HG02798 (cell line): ENCODE measurements at regions not wholly inside any gene's neighbourhood (a gene's known extent, or its start where the extent isn't known, plus 50 kb on each side); places are given as distances from the start of the nearest gene placed in this dataset.
"Not testable (repeated sequence)": the region's sequence is repeated elsewhere in the genome, so short reads cannot be mapped to it uniquely, and the experiment has no call there.

Experiments
- ATAC-seq: cut with Tn5 transposase; IDR thresholded peaks from one replicate; pipeline ENCODE4 v1.9.1; 2021; ENCODE audit warnings: mild to moderate bottlenecking; ENCODE audit not compliant: unreplicated experiment, poor library complexity

DNA sequence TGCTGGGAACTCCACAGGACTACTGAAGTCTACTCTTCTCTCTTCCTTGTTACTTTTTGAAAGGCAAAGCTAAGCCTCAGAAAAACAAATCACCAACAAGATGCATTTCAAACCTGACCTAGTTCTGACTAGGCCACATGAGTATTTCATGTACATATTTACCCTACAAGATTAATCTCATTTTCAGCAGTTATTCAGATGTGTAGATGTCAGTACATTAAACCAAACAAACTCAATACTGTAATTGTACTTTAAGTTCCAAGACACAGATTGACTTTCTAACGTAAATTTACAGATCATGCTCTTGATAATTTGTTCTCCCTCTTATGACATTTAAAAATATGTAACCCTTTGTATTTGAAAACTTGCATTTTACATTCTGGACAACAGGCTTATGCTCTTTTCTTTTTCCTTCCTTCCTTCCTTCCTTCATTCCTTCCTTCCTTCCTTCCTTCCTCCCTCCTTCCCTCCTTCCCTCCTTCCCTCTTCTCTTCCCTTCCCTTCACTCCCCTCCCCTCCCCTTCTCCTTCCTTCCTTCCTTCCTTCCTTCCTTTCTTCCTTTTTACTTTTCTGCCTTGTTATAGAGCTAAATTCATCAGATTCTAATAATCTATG lies 1653.4 kb downstream of the EFNA5 start:
- ATAC-seq, result no peak

DNA sequence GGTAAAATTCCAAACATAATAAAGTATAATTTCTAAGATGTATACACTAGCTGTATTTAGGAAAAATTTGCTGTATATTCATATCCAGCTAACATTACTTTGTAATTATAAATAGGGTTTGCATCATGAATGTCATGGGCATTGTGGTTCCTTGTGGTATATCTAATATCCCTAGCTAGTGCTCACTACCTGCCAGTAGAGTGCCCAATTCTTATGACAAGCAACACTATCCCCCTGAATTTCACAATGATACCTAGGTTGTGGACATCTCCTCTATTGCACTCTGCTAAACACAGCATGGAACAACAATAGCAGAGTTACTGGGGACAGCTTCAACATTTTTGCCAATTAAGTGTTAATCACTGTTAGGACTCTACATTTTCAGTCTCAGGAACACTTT lies 1656.5 kb downstream of the EFNA5 start:
- no peak for ATAC-seq

DNA sequence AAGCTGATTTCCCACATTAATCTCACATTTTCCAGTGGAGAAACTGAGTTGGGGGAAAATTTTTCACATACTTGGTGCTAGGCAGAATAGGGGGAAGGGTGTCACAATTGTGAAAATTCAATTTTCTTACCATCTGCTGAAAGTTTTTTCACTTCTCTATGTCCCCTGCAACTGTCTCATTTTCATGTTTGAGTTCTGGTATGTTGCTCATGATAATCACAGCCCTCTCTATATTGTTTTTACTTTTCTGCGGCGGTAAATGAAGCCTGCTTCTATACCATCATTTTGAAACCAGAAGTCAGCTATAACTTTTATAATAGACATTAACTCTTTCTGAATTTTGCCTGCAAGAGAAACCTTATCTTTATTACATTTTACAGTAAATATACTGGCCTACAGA lies 1664.5 kb downstream of the EFNA5 start:
- no peak for ATAC-seq

DNA sequence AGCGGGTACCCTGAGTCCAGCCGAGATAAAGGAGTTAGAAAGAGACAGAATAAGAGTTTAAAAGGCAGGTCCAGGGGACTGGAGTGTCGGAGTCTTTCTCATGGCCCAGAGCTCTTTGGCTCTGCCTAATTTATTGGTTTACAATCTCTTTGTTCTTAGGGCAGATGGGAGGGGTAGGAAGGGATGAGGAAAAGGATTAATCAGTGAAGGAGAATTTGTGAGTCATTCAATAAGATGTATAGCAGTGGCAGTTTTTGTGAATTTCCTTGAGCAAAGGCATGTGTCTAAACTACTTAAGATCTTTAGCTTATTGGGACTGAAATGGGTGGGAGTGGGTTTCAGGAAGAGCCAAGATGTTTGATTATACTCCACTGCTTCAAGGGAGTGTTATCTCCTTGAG lies 1671.7 kb downstream of the EFNA5 start:
- ATAC-seq, result not testable (repeated sequence)

DNA sequence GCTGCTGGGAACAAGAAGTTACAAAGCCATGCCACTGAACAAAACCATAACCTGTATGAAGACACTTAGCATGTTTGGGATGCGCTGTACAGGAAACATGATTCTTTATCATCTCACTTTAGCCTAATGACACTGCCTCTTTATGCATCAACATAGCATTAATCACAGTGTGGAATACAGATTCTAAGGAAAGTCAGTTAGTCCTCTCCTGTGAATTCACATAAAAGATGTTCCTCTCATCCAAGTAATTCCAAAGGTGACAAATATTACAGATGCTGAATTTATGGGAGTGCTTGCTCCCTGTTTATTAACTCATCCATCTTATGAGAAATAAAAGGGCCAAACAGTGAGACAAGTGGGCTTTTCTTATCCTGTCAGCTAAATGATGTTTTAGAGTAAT lies 1677.7 kb downstream of the EFNA5 start:
- ATAC-seq, result no peak

DNA sequence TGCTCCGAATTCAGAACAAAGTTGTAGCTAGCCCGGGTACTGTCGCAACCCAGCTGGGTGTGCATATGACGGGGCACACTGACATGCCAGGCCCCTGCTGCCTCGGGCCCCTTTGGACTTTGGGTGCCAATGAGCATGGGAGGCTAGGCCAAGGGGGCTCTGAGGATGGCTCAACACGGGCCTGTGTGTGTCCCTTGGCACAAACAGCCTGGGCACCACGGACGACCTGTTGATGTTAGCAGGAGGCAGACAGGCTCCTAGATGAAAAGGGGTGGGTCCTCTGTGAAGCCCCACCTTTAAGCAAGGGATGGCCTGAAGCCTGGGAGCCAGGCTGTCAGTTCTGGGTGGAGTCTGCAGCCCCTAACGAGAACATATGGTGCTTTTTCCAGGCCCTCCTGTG lies 1688.2 kb downstream of the EFNA5 start:
- no peak for ATAC-seq

DNA sequence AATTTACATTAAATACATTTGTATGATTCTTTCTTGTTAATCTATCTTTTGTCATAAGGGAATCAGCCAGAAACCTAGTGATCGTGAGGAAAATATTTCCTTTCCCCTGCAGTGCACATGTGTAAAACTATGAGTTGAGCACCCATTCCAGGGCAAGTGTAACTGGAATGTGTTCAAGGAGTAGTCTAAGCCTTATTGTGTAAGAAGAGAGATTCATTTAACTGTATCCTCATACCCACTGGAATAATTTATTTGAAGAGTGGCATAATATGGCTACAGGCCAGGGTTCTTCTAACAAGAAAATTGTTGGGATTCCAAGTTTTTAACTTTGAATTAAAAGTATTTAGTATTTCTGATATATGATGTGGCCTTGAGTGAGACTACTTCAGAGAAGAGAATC lies 1692.7 kb downstream of the EFNA5 start:
- ATAC-seq, result no peak

DNA sequence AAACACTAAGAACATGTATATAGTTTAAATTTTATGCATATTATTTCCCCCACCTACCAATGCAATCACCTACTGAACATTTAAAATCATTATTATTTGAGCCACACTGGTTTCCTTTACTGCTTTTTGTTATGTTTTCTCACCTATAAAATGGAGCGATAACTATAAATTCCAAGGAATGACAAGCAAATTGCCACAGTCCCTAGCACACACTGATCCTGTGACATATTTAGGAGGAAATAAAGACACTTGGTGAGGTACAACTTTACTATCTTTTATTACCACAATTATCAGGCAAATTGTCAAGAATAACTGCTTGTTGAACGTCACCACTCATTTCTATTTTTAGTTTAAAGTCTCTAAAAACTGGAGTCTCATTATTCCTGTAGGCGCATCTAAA lies 1693.6 kb downstream of the EFNA5 start:
- ATAC-seq, result no peak

DNA sequence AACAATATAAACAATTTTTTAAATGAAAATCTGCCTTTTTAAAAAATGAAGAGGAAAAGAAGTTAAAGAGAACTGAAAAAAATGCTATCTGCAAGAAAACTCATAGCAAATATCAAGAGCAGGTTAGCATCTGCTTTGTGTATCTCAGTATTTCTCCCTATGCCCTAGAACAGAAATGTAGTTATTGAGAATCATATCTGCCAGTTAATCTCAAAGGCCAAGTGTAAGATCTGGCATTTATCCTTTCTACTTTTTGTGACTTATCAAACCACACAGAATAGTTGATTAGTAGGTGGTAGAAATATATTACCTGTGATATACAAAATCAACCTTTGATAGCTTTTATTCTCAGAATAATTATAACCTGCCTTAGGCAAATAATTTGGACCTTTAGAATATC lies 1699.8 kb downstream of the EFNA5 start:
- no peak for ATAC-seq

DNA sequence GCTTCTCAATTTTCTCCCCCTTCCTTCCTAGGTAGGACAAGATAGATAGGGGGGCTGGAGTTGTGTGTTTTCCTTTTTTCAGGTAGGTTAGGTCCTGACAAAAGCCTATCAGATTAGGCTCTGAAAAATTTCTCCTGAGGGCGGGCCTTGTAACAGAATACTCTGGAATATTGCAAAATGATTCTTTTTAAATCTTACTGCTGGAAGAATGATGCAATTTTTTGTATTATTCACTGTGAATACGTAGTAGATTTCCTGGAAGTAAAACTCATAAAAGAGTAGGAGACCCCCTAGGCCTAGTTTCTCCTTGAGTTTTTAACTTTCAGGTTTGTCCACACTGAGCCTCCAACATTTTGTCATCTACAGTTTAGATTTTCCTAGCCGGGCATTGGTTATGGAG lies 1701.8 kb downstream of the EFNA5 start:
- ATAC-seq, result no peak

DNA sequence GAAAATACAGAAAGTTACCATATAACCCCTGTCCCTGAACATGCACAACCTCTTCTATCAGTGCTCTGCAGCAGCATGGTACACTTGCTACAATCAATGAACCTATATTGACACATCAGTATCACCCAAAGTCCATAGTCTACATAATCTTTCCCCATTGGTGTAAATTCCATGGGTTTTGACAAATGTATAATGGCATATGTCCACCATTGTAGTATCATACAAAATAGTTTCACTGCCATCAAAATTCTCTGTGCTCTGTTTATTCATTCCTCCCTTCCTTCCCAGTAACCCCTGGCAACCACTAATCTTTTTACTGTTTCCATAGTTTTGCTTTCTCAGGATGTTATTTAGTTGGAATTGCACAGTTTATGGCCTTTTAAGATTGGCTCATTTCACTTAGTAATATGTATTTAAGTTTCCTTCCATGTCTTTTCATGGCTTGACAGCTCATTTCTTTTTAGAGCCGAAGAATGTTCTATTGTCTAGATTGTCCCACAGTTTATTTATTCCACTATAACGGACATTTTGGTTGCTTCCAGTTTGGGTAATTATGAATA lies 1707.0 kb downstream of the EFNA5 start:
- no peak for ATAC-seq

DNA sequence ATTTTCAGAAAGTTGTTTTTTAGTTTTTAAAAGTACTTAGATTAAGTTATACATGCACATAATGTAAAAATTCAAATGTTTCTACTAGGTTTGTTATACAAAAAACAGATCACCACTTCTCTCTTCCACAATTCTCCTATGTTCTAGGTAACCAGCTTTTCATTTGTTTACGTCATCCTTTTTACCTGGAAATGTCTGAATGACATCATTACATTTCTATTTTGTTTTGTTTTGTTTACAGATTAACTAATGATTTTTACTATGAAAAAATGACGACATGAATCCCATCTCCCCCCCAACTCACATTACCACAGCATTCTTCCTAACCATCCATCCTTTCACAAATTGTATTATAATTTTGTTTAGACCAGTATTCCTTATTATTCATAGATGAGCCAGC lies 1709.2 kb downstream of the EFNA5 start:
- no peak for ATAC-seq

DNA sequence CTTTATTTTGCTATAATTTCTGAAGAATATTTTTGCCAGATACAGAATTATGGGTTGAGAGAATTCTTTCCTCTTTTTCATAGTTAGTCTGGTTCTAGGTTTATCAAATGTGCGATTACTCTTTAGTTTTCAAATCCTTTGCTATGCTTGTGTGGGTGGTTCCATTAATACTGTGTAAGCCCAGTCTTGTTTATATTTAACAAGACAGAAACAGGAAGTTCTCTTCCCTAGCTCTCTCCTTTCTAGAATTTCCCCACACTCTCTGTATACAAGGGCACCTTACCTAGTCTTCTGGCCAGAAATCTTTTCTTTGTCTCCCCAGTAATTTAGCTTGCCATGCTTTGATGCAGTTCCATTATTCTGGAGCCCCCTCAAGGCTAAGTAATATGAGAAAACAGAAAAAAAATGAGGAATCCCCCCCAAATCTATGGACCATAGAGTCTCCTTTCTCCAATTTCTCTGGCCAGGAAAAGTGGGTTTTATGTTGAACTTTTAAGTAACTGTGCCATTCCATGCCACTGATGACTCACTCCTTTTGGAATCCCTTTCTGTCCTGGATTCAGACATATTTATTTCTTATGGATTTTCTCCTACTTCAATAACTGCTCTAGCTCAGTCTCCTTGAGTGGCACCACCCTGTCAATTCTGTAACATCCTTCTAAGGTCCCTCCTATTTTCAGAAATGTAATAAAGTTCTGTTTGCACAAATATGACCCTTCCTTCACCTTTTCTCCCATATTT lies 1714.1 kb downstream of the EFNA5 start:
- ATAC-seq, result no peak

DNA sequence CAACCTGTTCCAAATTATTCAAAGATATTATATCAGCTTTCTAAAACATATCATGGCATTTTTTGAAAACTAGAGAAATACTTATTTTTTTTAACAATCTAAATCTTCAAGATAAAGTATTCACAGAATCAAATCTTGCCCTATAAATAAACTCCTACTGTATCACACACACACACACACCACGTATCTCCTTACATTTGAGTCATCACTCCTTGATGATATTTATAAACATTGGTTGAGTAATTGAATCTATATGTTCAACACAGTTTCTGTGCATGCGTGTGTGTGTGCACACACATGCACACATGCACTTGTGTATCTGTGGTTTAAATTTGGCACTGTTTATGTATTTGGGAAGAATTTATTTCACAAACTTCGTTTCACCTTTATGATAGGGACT lies 1716.4 kb downstream of the EFNA5 start:
- no peak for ATAC-seq

DNA sequence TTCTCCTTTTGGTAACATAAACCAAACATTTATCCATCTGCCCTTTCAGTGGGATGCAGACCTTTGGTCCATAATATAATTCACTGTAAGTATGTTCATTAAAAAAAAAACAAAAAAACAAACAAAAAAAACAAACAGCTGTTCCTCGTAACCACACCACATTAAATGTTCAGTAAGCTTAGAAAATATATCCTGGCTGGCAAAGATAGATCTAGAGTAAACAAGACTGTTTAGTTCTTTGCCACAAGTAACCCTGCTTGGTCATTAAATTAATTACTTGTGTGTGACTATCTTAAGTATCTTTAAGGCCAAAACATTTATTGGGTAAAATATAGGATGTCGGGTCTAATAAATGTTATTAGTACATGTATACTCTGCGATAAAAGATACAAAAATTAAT lies 1717.1 kb downstream of the EFNA5 start:
- ATAC-seq, result no peak

DNA sequence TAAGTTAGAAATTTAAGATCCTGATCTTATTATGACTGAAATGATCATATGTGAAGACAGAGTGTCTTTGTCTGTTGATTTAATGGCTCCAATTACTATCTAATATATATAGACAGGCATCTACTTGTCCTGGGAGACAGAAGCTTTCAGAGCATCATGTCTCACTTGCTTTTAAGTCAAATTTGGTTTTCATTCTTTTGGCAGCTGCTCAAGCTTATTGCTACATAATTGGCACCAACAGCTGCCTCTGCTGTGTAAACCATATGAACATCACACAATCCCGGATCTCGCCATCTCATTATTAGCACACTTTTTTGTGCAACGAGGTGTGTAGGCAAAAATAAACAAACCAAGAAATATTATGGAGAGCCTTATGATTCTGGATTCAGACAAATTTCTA lies 1717.9 kb downstream of the EFNA5 start:
- no peak for ATAC-seq

DNA sequence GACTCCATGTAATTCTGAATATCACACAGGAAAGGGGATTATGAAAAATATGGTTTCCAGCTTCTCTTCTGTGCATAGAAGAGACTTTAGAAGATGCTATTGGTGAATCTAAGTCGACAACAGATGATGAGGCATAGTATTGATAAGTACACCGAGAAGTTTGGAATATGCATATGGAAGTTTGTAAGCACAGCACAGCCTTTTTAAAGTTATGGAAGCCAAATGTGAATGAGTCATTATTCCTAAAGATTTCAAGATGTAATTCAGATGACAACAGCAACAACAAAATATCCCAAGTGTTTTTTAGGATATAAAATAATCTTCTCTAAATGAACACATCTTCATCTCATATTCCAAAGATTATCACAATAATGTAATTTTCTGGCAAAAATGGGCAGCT lies 1723.3 kb downstream of the EFNA5 start:
- no peak for ATAC-seq

DNA sequence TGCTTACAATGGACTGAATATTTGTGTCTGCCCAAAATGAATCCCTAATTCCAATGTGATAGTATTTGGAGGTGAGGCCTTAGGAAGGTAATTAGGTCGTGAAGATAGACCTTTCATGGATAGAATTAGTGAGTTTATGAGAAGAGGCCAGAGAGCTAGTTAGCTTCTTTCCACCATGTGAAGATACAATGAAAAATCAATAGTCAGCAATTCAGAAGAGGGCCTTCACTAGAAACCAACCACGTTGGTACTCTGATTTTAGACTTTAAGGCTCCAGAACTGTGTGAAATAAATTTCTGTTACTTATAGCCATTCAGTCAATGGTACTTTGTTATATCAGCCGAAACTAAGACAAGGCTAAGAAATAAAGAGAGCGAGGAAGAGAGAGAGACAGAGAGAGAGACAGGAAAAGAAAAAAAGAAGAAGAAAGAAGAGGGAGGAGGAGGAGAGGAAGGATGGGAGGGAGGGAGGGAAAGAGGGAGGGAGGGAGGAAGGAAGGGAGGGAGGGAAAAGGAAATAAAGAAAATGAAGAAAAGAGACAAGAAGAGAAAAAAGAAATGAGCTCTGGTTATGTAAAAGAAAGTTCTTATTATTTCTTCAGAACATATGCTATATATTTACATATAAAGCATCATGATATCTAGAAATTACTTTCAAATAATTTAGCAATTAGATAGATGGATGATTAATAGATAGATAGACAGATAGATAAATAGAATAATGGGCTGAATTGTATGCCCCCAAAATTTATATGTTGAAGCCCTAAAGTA lies 1725.3 kb downstream of the EFNA5 start:
- ATAC-seq, result no peak

DNA sequence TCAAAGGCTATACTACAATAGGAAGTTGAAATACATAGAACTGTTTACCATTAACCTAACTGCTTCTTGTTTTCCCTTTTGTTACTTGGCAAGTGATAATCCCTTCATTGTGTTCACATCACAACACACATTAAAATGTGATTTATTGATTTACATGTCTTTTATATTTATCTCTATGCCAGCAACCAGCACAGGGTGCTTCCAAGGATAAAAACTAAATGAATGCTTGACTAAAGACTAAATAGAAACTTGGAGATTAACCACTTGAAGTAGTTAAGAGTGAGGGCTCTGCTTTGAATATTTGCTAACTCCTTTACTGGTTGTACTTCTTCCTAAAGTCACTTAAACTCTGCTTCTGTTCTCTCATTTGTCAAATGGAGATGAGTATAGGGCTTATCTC lies 1730.6 kb downstream of the EFNA5 start:
- ATAC-seq, result no peak

DNA sequence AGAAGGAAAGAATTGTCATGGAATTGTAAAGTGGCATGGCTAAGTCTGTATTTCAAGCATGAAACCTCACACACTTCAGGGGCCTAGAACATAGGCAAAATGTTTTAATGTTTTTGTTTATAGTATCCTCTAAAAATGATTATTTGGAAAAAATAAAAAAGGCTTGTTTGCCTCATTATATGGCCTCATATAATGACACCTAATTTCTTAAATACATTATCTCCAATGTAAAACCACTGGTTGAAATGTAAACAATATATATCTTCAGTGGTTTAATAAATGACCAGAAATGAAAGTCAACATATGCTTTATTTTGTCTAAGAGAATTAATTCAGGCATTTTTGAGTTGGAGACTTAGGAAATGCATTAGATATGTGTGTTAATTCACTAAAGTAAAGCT lies 1736.6 kb downstream of the EFNA5 start:
- ATAC-seq, result no peak

DNA sequence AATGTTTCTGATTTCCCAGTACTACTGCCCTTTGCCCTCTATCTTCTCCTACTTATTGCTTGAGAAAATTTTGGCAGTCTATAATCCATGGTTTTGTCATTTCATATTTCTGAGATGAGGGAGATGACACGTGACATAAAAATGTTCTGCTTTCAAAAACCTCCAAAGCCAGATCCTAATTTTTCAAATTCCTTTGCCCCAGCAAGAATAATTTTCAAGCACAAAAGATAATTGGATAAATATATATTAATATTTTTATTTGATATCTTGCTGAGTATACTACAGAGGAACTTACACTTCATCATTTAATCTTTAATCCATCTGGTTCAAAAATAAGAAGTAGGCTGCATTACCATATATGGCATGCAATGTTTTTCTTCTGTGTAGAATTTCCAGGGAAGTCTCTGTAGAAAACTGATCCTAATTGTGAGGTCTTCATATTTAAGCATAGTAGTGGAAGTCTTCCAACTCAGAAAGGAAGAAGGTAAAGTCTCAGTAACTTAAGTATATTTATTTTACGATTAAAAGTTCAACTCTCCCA lies 1738.8 kb downstream of the EFNA5 start:
- ATAC-seq, result no peak
